Vagina (tissue), 2 donors: ENCODE measurements at regions not wholly inside any gene's neighbourhood (a gene's known extent, or its start where the extent isn't known, plus 50 kb on each side); places are given as distances from the start of the nearest gene placed in this dataset.

Source experiments
- DNase-seq, 2 donors: peaks; one replicate each; pipeline ENCODE4 v3.0.0-alpha.2; 2017; ENCODE audit errors: extremely low spot score in 2 of 2
- H3K27ac ChIP-seq: fragments of 200-600 bp; sonication (generic); one replicate; pipeline ENCODE4 v1.5.1; 2019
- H3K27me3 ChIP-seq: fragments of 200-600 bp; sonication (generic); one replicate; pipeline ENCODE4 v1.5.1; 2019
- H3K36me3 ChIP-seq, 2 donors: fragments of 200-600 bp; sonication (generic); one replicate each; pipeline ENCODE4 v1.5.1; 2017 to 2019
- H3K4me1 ChIP-seq: fragments of 200-600 bp; sonication (generic); one replicate; pipeline ENCODE4 v1.5.1; 2019
- H3K4me3 ChIP-seq, 2 donors: fragments of 200-600 bp; sonication (generic); 1 replicate in 1 of 2; 2 replicates in 1 of 2; pipeline ENCODE4 v1.5.1; 2016 to 2019
- H3K9me3 ChIP-seq: fragments of 200-600 bp; sonication (generic); one replicate; pipeline ENCODE4 v1.5.1; 2019
- POLR2A ChIP-seq, 2 donors: fragments of 450-650 bp; IDR thresholded peaks; one replicate each; pipeline ENCODE4 v1.6.1; 2017; ENCODE audit warnings: antibody characterized with exemption in 2 of 2, mild to moderate bottlenecking in 2 of 2, moderate library complexity in 2 of 2
- POLR2AphosphoS5 ChIP-seq, 2 donors: sonication (generic); formaldehyde crosslinking; IDR thresholded peaks; one replicate each; pipeline ENCODE4 v1.9.0; 2017; ENCODE audit warnings: antibody characterized with exemption in 2 of 2, mild to moderate bottlenecking in 2 of 2, low read depth in 1 of 2; ENCODE audit not compliant: insufficient read depth in 1 of 2
- intact Hi-C: fragments of 100-400 bp; cut with DNase I; formaldehyde crosslinking; loops from one replicate; pipeline ENCODE4 v1.15.1; 2023
- TF ChIP-seq, protein P1 (sequence below), 3 experiments: fragments of 450-650 bp in 2 of 3; fragments of 200-600 bp in 1 of 3; sonication (generic) in 1 of 3; IDR thresholded peaks; one replicate each; pipeline ENCODE4 v1.5.1; 2017 to 2019; ENCODE audit warnings: antibody characterized with exemption in 3 of 3, mild to moderate bottlenecking in 2 of 3, moderate library complexity in 2 of 3

- DNase-seq: no peak
- intact Hi-C loops: no loop called here
- no peak for TF ChIP-seq POLR2A (IDR thresholded peaks at IDR 0.05)
- TF ChIP-seq POLR2AphosphoS5 (IDR thresholded peaks at IDR 0.05; ENCODE audit: insufficient read depth in 1 of 2, low read depth in 1 of 2): no peak
- TF ChIP-seq, protein P1, sequence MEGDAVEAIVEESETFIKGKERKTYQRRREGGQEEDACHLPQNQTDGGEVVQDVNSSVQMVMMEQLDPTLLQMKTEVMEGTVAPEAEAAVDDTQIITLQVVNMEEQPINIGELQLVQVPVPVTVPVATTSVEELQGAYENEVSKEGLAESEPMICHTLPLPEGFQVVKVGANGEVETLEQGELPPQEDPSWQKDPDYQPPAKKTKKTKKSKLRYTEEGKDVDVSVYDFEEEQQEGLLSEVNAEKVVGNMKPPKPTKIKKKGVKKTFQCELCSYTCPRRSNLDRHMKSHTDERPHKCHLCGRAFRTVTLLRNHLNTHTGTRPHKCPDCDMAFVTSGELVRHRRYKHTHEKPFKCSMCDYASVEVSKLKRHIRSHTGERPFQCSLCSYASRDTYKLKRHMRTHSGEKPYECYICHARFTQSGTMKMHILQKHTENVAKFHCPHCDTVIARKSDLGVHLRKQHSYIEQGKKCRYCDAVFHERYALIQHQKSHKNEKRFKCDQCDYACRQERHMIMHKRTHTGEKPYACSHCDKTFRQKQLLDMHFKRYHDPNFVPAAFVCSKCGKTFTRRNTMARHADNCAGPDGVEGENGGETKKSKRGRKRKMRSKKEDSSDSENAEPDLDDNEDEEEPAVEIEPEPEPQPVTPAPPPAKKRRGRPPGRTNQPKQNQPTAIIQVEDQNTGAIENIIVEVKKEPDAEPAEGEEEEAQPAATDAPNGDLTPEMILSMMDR (IDR thresholded peaks at IDR 0.05): no peak
- H3K4me3 ChIP-seq: no peak overlapping the region
- no peaks in the 10 kb centered on the region for H3K27me3 ChIP-seq
- H3K27ac ChIP-seq: no peak overlapping the region
- H3K4me1 ChIP-seq: no peaks in the 10 kb centered on the region
- no peaks in the 10 kb centered on the region for H3K9me3 ChIP-seq
- no peaks in the 10 kb centered on the region for H3K36me3 ChIP-seq
These were observed 484.3 kb downstream of the MDFIC start for GRCh38 chr7:115406219-115406618.

DNA sequence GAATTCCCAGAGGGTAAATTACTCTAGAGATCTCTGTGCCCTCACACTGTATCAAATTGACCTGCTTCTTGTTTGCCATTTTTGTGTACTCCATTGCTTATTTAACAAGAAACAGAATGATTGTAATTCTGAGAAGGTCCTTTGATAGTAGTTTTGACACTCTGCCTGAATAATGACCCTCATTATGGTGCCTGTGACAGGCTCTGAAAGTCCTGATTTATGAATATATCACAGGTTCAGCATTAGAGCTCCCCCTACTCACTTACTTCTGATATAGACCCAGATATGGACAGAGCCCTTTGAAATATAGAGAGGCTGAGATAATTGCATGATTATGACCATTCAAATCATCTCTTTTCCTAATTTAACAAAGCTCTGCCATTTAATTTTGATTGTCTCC is 465.2 kb downstream of the MDFIC start:
- H3K36me3 ChIP-seq: no peaks in the 10 kb centered on the region

GRCh38 chr7:115379321-115379720 is 457.4 kb downstream of the MDFIC start:
- no peak for DNase-seq
- Histone ChIP-seq H3K4me3 (no peak overlapping the region), H3K27ac (no peak overlapping the region), H3K36me3 (no peaks in the 10 kb centered on the region), H3K4me1 (no peaks in the 10 kb centered on the region), H3K27me3 (no peaks in the 10 kb centered on the region), H3K9me3 (no peaks in the 10 kb centered on the region)
- TF ChIP-seq POLR2A (IDR thresholded peaks at IDR 0.05): no peak
- TF ChIP-seq, protein P1 (IDR thresholded peaks at IDR 0.05): no peak
- intact Hi-C loops: no loop called here

More for the DNA sequence above, 465.2 kb downstream of the MDFIC start:
- intact Hi-C loops: no loop called here
- TF ChIP-seq POLR2AphosphoS5 (IDR thresholded peaks at IDR 0.05; ENCODE audit: insufficient read depth in 1 of 2, low read depth in 1 of 2) (no peak), POLR2A (IDR thresholded peaks at IDR 0.05) (no peak)
- TF ChIP-seq, protein P1 (IDR thresholded peaks at IDR 0.05): no peak
- DNase-seq: no peak
- no peaks in the 10 kb centered on the region for H3K4me1 ChIP-seq
- no peak overlapping the region for H3K27ac ChIP-seq
- H3K27me3 ChIP-seq: no peaks in the 10 kb centered on the region
- no peaks in the 10 kb centered on the region for H3K9me3 ChIP-seq
- H3K4me3 ChIP-seq: no peak overlapping the region

GRCh38 chr7:115368998-115369397 is 447.1 kb downstream of the MDFIC start:
- intact Hi-C loops: no loop called here
- H3K27me3 ChIP-seq: no peaks in the 10 kb centered on the region
- no peak overlapping the region for H3K27ac ChIP-seq
- TF ChIP-seq POLR2A (IDR thresholded peaks at IDR 0.05): no peak
- no peak for TF ChIP-seq POLR2AphosphoS5 (IDR thresholded peaks at IDR 0.05; ENCODE audit: insufficient read depth in 1 of 2, low read depth in 1 of 2)
- TF ChIP-seq, protein P1 (IDR thresholded peaks at IDR 0.05): no peak
- no peak for DNase-seq
- H3K9me3 ChIP-seq: no peaks in the 10 kb centered on the region
- H3K36me3 ChIP-seq: no peaks in the 10 kb centered on the region
- H3K4me3 ChIP-seq: no peak overlapping the region
- H3K4me1 ChIP-seq: no peaks in the 10 kb centered on the region

- TF ChIP-seq, protein P1 (IDR thresholded peaks at IDR 0.05): no peak
- no peak for TF ChIP-seq POLR2AphosphoS5 (IDR thresholded peaks at IDR 0.05; ENCODE audit: insufficient read depth in 1 of 2, low read depth in 1 of 2)
- no peak for TF ChIP-seq POLR2A (IDR thresholded peaks at IDR 0.05)
- H3K36me3 ChIP-seq: no peaks in the 10 kb centered on the region
- DNase-seq: no peak
- no peak overlapping the region for H3K27ac ChIP-seq
- H3K27me3 ChIP-seq: no peaks in the 10 kb centered on the region
- no peaks in the 10 kb centered on the region for H3K4me1 ChIP-seq
- intact Hi-C loops: no loop called here
- no peak overlapping the region for H3K4me3 ChIP-seq
- H3K9me3 ChIP-seq: no peaks in the 10 kb centered on the region
These were observed 442.0 kb downstream of the MDFIC start for GRCh38 chr7:115363916-115364315.
